Stimulated activated CD4-positive, alpha-beta T cell treated with anti-CD3 and anti-CD28 coated beads, Interleukin-12 subunit alpha, Interleukin-12 subunit beta, amount 100 ng/mL, for 48 hours (primary cell): ENCODE measurements at regions not wholly inside any gene's neighbourhood (a gene's known extent, or its start where the extent isn't known, plus 50 kb on each side); places are given as distances from the start of the nearest gene placed in this dataset.

Experiments used
- DNase-seq, 3 donors: peaks; one replicate each; pipeline ENCODE4 v3.0.0-alpha.2; 2020; ENCODE audit warnings: low read depth in 2 of 3, low spot score in 1 of 3

DNA sequence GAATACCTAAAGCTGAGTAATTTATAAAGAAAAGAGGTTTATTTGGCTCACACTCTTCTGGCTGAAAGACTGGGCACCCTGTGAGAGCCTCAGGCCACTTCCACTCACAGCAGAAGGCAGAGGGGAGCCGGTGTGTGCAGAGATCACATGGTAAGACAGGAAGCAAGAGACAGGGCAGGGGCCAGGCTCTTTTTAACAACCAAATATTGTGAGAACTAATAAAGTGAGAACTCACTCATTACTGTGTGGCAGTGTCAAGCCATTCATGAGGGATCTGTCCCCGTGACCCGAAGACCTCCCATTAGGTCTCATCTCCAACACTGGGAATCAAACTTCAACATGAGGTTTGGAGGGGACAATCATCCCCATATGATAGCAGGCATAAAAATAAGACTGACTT, 180.8 kb upstream of the DIO3 start:
- DNase-seq = no peak

DNA sequence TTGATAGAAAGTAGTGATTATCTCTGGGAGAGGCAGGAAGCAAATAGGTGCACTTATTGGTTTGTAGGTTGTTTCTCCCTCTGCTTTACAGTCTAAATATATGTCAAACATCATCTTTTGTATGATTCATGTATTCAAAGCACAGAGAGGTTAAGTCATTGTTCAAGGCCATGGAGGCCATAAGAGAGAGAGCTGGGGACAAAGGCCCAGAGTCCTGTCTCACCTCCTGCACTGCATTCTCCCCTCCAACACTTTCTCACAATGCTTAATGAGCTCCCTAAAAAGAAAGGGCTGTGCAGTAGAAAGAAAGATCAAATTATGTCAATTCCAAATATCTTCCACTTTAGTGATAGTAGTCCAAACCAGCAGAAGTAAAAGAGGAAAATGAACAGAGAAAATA, 180.4 kb upstream of the DIO3 start:
- DNase-seq = no peak

- DNase-seq = no peak
Measured at GRCh38 chr14:101383737-101384338, 177.5 kb upstream of the DIO3 start.

GRCh38 chr14:101394374-101394773, 166.9 kb upstream of the DIO3 start:
- DNase-seq = no peak

GRCh38 chr14:101395779-101396178, 165.5 kb upstream of the DIO3 start:
- no peak for DNase-seq

DNA sequence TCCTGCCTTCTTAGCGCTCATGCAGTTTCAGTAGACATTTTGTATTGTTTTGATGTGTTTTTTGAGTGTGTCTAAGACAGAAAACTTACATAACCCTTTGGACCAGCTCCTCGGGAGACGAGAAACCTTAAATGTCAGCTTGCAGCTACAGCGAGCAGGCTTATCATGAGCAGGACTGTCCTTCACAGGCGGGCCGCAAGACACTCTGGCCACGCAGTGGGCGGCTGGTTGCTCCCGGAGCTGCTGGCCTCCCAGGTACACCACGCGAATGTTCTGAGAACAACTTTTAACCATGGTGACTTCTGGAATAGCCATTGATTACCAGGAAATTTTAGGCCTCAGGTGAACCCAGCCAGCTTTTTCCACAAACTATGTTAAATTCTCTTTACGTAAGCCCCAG, 164.1 kb upstream of the DIO3 start:
- DNase-seq = no peak

DNA sequence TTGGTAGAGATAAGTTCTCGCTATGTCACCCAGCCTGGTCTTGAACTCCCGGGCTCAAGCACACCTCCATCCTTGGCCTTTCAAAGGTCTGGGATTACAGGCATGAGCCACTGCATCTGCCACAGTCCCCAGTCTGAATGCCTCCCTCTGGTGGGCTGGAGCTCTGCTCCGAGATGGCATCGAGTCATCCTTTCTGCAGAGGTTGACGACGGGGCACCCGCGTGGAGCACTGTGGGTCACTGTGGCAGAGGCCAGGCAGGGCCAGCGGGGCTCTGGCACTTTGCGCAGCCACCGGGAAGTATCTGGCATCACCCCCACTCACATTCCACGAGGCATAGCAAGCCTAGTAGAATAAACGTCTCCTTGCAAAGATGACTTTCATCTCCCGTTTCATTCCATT, 163.3 kb upstream of the DIO3 start:
- DNase-seq = no peak

DNA sequence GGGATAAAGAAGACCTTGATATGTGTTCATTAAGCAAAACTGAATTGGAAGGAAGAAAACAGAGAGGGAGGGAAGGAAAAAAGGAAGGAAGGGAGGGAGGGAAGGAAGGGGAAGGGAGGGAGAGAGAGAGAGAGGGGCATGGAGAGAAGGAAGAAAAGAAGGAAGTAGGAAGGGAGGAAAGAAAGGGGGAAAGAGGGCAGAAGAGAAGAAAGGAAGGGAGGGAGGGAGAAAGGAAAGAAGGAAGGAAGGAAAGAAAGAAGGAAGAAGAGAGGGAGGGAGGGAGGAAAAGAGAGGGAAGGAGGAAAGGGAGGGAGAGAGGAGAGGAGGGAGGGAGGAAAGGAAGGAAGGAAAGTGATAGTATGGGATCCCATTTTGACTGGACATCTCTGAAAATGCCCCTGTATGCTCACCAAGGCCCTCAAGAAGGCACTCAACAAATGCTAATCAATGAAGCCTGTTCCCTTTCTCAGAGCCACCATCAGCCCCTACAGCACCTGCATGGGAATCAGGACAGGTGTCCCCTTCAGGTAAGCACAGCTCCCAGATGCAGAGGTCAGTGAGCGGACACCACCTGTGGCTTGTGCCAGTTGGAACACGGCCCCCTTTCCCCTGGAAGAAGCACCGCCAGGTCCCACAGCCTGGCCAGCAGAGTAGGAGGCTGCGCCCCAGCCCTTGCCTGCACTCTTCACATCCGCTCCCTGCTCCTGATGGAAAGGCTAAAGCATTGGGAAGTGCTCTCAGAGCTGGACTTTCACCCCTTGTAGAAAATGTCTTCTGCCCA, 161.4 kb upstream of the DIO3 start:
- DNase-seq = no peak

DNA sequence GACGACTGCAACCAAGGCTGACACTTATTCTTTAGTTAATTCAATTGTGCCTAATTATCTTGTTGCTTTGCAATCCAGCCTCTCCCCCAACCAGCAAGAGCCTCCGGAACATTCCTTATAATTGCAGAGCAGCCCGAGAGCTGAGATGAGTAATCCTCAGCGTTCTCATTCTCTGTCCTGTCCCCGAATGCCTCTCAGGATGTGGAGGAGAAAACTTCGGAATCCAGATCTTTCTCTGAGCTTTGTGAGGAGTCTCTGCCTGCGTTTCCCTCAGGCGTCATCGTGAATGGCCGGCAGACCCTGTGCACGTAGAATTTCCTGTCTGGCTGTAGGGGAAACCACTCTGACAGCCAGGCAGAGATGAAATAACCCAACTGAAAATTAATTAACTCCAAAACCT, 160.5 kb upstream of the DIO3 start:
- DNase-seq = no peak

DNA sequence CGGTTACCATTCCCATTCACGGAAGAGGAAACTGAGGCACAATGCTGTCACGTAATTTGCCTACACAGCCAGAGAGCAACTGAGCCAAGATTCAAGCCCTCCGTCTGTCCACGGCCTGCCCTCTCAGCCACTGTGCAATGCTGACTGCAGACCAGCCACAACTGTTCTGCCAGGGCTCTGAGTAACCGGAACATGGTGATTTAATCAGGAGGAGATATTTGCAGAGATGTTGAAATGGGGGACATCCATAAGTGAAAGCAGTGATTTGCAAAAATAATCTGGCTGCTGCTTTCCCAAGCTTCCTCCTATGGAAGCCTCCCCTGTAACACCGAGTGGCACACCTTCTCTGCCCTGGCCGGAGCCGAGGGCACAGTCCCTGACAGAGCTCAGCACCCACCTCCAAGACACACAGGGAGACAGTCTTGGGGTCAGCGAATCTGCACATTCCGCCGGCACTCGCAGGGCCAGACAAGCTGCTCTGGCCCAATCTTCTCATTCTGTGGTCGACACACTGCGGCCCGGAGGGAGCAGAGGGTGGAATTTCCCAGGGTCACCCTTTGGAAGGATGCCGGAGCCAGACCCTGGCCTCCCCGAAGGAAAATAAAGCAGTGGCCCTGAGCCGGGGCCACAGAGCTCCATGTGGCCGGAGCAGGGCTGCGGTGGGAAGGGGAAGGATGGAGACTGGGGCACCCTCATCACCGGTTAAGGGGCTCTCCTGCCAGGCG, 158.2 kb upstream of the DIO3 start:
- DNase-seq = no peak

DNA sequence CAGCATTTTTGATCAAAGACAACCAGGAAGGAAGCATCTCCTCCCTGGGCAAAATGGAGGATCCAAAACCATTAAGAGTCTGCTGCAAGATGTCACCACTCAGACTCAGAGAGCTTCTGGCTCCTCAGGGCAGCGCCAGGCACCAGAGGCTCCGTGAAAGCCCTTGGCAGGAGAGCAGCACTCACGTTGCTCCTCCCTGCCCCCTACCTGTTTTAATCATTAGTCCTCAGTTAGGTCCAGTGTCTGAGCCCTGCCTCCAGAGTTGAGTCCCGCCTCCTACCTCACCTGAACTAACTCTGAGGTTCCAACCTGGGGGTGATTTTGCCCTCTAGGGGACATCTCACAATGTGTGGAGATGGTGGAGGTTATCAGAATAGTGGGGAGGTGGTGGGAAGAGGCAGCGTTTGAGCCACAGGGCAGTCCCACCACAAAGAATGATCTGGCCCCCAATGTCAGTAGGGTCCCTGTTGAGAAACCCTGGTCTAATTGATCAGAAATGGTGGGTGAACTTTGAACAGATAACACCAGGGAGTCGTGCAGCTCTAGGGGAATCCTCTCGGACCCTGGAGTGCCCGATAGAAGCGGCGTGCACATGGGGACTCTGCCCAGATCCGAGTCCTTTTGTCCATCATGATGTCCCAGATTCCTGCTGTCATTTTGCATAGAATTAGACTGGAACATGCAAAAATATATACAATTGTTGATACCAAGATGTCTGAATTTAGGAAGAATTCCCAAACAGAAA, 156.7 kb upstream of the DIO3 start:
- no peak for DNase-seq

DNA sequence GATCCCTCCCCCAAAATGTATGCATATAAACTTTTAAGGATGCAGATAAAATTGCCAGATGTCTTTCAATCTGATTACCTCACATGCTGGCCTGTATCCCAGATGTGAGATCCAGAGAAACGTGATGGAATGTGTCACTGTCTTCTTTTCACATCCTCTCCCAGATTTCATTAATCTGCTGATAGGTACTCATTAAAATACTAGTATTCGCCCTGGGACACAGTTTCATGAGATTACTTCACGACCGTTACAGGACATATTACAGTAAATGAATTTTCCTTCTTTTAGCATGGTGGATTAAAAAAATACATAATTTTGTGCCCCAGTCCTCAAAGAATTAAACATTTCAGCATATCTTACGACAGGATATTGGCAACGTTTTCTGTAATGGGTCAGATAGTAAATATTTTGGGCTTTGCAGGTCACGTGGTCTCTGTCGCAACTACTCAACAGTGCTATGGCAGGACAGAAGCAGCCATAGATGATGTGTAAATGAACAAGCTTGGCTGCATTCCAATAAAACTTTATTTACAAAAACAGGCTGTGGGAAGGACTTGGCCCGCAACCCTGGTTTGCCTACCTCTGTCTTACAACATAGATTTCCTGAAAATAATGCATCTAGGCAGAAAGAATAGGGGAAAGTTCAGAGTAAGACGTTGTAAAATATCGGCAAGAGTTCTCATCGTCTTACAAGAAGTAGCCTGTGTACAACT, 156.0 kb upstream of the DIO3 start:
- DNase-seq = no peak

GRCh38 chr14:101406921-101407320, 154.4 kb upstream of the DIO3 start:
- no peak for DNase-seq

DNA sequence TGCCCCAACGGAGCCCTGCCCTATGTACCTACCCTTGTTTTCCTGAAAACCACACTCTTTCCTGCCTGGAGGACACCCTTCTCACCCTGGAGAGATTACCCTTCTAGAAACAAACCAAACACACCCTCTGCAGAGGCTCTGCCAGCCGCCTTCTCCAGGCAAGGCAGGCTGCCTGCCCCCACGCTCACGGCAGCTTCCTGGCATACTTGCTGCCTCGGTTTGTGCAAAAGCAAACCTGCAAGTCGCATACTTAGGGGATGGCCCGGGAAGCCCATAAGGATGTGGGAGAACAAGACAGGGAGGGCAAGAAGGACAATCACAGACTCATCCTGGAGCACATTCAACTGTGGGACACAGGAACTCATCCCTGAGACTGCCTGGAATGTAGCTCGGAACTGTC, 154.0 kb upstream of the DIO3 start:
- DNase-seq = no peak

DNA sequence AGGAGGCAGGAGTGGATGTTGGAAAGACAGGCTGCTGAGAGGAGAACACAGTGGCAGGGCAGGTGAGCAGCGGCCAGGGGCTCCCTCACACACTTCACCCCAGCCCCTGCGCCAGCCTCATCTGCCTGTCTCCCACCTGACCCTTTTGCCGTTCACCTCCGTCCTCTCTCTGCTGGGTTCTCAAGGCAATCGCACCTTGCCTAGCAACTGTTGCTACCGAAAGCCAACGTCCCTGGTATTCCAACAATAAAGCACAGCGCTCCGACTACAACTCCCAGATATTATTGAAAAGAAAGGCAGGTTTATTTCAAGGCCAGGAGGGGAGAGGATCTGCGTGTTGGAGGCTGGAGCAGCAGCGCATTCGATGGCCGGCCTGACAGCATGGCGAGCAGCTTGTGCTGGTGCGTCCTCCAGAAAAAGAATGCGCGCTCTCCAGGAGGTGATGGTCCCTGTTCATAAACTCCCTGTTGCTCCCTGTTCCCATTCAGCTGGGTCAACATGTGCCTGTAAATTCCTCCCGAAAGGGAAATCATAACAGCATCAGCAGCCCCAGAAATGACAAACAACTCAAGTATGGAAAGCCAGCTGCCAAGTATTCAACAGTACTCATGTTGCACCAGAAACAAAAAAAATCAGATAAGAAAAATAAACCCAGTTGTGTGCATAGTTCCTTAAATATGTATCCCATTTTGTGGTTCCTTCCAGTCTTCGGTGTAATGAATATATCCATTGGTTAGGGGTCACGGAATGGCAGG, 153.0 kb upstream of the DIO3 start:
- no peak for DNase-seq

DNA sequence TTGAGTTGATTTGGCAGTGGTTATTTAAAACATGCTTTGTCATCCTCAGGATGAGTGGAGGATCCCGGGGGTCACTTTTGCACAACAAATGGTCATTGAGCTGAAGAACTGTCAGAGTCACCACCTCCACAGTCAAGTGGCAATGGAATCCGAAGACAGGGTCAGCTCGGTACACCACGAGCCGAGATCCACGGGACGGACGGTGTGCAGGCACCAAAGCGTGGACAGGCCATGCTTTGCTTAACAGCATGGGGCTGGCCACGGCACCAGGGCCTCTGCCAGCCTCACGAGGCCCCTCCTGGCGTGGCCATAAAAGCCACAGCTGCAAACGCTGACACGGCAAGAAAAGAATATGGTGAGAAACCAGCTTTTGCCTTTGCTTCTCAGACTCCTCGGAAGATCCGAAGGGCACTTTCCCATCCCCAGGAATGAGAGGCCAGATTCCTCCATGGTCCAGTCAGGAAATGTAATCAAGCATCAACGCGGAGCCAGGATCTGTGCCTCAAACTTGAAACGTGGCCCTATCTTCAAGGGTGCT, 152.2 kb upstream of the DIO3 start:
- DNase-seq = no peak

GRCh38 chr14:101410126-101410525, 151.2 kb upstream of the DIO3 start:
- DNase-seq = no peak

- DNase-seq = no peak
Measured at GRCh38 chr14:101411151-101411550, 150.1 kb upstream of the DIO3 start.

DNA sequence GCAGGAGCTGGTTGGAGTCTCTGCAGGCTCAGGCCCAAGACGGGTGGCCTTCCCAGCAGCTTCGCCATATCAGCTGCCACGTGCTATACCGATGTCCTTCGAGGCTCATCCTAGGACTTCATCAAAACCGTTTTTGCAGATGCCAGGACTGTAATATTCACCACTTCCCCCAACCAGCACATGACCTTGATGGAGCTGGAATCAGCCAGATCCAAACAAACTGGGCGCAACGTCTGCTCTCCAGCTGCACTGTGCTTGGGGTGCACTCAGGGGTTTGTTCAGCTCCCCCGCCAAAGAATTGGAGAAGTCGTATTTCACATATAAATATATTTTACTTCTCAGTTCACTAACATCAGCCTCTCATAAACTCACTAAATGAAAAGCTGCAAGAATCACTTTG, 149.5 kb upstream of the DIO3 start:
- no peak for DNase-seq

DNA sequence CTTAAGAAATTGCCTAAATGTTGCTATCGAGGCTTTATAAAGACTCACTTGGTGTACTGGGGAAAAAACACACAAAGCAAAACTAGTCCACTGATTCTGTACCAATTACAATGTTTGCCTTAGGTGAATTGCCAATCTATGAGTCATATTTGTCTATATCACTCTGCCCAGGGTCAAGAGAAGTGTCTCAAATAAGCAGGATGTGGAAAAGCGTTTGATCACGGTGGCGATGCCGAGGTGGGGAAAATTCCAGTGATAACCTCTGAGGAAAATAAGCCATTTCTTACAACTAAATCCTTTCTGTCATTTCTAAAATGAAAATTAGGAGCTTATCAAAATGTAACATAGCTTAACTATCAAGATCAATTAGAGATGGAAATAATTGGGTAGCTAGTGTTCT, 148.6 kb upstream of the DIO3 start:
- no peak for DNase-seq
